A673 (cell line): ENCODE measurements at regions not wholly inside any gene's neighbourhood (a gene's known extent, or its start where the extent isn't known, plus 50 kb on each side); places are given as distances from the start of the nearest gene placed in this dataset.

Source experiments
- EZH2 ChIP-seq: fragments of 200-600 bp; sonication (generic); IDR thresholded peaks from 2 replicates; pipeline ENCODE4 v1.6.1; 2017; ENCODE audit warnings: borderline replicate concordance, low read depth, mild to moderate bottlenecking, mixed read lengths, antibody characterized with exemption, low read length; ENCODE audit not compliant: poor library complexity, severe bottlenecking
- TF ChIP-seq, protein P1 (sequence below): fragments of 300-800, 200-600 bp; sonication (generic); conservative IDR thresholded peaks from 2 replicates; pipeline ENCODE4 v1.5.1; 2017; ENCODE audit warnings: low read depth, mild to moderate bottlenecking, antibody characterized with exemption, low read length, moderate library complexity, mixed read lengths

GRCh38 chr6:776951-777350 lies 84.0 kb upstream of the EXOC2 start:
- TF ChIP-seq EZH2: no peak
- TF ChIP-seq, protein P1, sequence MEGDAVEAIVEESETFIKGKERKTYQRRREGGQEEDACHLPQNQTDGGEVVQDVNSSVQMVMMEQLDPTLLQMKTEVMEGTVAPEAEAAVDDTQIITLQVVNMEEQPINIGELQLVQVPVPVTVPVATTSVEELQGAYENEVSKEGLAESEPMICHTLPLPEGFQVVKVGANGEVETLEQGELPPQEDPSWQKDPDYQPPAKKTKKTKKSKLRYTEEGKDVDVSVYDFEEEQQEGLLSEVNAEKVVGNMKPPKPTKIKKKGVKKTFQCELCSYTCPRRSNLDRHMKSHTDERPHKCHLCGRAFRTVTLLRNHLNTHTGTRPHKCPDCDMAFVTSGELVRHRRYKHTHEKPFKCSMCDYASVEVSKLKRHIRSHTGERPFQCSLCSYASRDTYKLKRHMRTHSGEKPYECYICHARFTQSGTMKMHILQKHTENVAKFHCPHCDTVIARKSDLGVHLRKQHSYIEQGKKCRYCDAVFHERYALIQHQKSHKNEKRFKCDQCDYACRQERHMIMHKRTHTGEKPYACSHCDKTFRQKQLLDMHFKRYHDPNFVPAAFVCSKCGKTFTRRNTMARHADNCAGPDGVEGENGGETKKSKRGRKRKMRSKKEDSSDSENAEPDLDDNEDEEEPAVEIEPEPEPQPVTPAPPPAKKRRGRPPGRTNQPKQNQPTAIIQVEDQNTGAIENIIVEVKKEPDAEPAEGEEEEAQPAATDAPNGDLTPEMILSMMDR: no peak
